A673 (cell line): ENCODE measurements at regions not wholly inside any gene's neighbourhood (a gene's known extent, or its start where the extent isn't known, plus 50 kb on each side); places are given as distances from the start of the nearest gene placed in this dataset.
A peak's percentile ranks its signal among the peaks of the same experiment; 100 is the strongest.

Experiments
- BruUV-seq: library from RNA; stranded (reverse); fragments of 400-500 nt; replicated peaks from 2 replicates; lab custom pipeline; 2021; lab: Mats Ljungman, UMichigan
- CTCF ChIA-PET: fragments of 300-600 bp; sonication (Branson Sonifier 250); formaldehyde crosslinking; loops from one replicate; lab custom pipeline; 2022; ENCODE audit warnings: antibody characterized with exemption; lab: Charles Lee
- POLR2A ChIA-PET: fragments of 300-600 bp; sonication (Branson Sonifier 250); formaldehyde crosslinking; loops from one replicate; lab custom pipeline; 2022; ENCODE audit warnings: antibody characterized with exemption; ENCODE audit not compliant: low non-redundant PET; lab: Charles Lee
- DNase-seq: peaks from one replicate; pipeline ENCODE4 v3.0.0-alpha.2; 2015; ENCODE audit warnings: low spot score
- H3K27ac ChIP-seq: fragments of 200-600 bp; sonication (generic); 2 replicates; pipeline ENCODE4 v1.5.1; 2016; ENCODE audit warnings: mixed run types, low read depth, mild to moderate bottlenecking, mixed read lengths, antibody characterized with exemption, low read length; ENCODE audit not compliant: poor library complexity, severe bottlenecking
- H3K27me3 ChIP-seq: fragments of 200-600 bp; sonication (generic); replicated peaks from 2 replicates; pipeline ENCODE4 v1.6.1; 2017; ENCODE audit warnings: mixed run types, low read depth, mild to moderate bottlenecking, mixed read lengths, antibody characterized with exemption, low read length; ENCODE audit not compliant: insufficient read depth, poor library complexity
- H3K36me3 ChIP-seq: fragments of 200-600 bp; sonication (generic); 2 replicates; pipeline ENCODE4 v1.6.1; 2016; ENCODE audit warnings: mixed run types, mild to moderate bottlenecking, mixed read lengths, antibody characterized with exemption, low read length; ENCODE audit not compliant: insufficient read depth, poor library complexity, severe bottlenecking
- H3K4me1 ChIP-seq: fragments of 200-600 bp; sonication (generic); 2 replicates; pipeline ENCODE4 v1.6.1; 2017; ENCODE audit warnings: mixed run types, mild to moderate bottlenecking, mixed read lengths, antibody characterized with exemption, low read length; ENCODE audit not compliant: insufficient read depth, poor library complexity, severe bottlenecking
- H3K4me3 ChIP-seq: fragments of 200-600 bp; sonication (generic); 2 replicates; pipeline ENCODE4 v1.5.1; 2016; ENCODE audit warnings: low read depth, mixed run types, mild to moderate bottlenecking, mixed read lengths, low read length; ENCODE audit not compliant: poor library complexity, severe bottlenecking
- H3K9me3 ChIP-seq: fragments of 200-600 bp; sonication (generic); 2 replicates; pipeline ENCODE4 v1.6.1; 2016; ENCODE audit warnings: mixed run types, low read depth, mild to moderate bottlenecking, mixed read lengths, antibody characterized with exemption, low read length; ENCODE audit not compliant: poor library complexity, severe bottlenecking
- CTCF ChIP-seq: fragments of 300-800, 200-600 bp; sonication (generic); conservative IDR thresholded peaks from 2 replicates; pipeline ENCODE4 v1.5.1; 2017; ENCODE audit warnings: low read depth, mild to moderate bottlenecking, antibody characterized with exemption, low read length, moderate library complexity, mixed read lengths
- EZH2 ChIP-seq: fragments of 200-600 bp; sonication (generic); IDR thresholded peaks from 2 replicates; pipeline ENCODE4 v1.6.1; 2017; ENCODE audit warnings: borderline replicate concordance, low read depth, mild to moderate bottlenecking, mixed read lengths, antibody characterized with exemption, low read length; ENCODE audit not compliant: poor library complexity, severe bottlenecking
- intact Hi-C: fragments of 100-400 bp; cut with micrococcal nuclease; formaldehyde crosslinking; loops from one replicate; pipeline ENCODE4 v1.10.0; 2022; ENCODE audit not compliant: unreplicated experiment

- TF ChIP-seq EZH2 (no peak), CTCF (no peak)
- Histone ChIP-seq H3K9me3 (no peaks in the 10 kb centered on the region), H3K27me3 (no peaks in the 10 kb centered on the region), H3K4me3 (no peak overlapping the region), H3K36me3 (no peaks in the 10 kb centered on the region), H3K27ac (no peak overlapping the region), H3K4me1 (no peaks in the 10 kb centered on the region)
- ChIA-PET POLR2A (no interaction called here), CTCF (no interaction called here)
- no peak for DNase-seq
- intact Hi-C loops, result no loop called here
- BruUV-seq, result no TSS peak
Measured at GRCh38 chr5:160976181-160976580, 124.2 kb upstream of the ATP10B start.

GRCh38 chr5:160970605-160971191 lies 118.7 kb upstream of the ATP10B start:
- no peaks in the 10 kb centered on the region for H3K4me1 ChIP-seq
- POLR2A ChIA-PET, result no interaction called here
- no peaks in the 10 kb centered on the region for H3K36me3 ChIP-seq
- TF ChIP-seq EZH2 (no peak), CTCF (peak; percentile 40)
- no peak overlapping the region for H3K27ac ChIP-seq
- H3K27me3 ChIP-seq, result no peaks in the 10 kb centered on the region
- CTCF ChIA-PET, result no interaction called here
- H3K9me3 ChIP-seq, result no peaks in the 10 kb centered on the region
- peak; percentile 12 for DNase-seq
- H3K4me3 ChIP-seq, result no peak overlapping the region
- intact Hi-C loops, result no loop called here
- no TSS peak for BruUV-seq

GRCh38 chr5:160969645-160970044 lies 117.6 kb upstream of the ATP10B start:
- no peaks in the 10 kb centered on the region for H3K9me3 ChIP-seq
- intact Hi-C loops, result no loop called here
- H3K27me3 ChIP-seq, result no peaks in the 10 kb centered on the region
- H3K27ac ChIP-seq, result no peak overlapping the region
- TF ChIP-seq EZH2 (no peak), CTCF (no peak)
- POLR2A ChIA-PET, result no interaction called here
- no peaks in the 10 kb centered on the region for H3K4me1 ChIP-seq
- H3K36me3 ChIP-seq, result no peaks in the 10 kb centered on the region
- H3K4me3 ChIP-seq, result no peak overlapping the region
- no TSS peak for BruUV-seq
- CTCF ChIA-PET, result no interaction called here
- no peak for DNase-seq
